GM12864 (cell line): ENCODE measurements at regions not wholly inside any gene's neighbourhood (a gene's known extent, or its start where the extent isn't known, plus 50 kb on each side); places are given as distances from the start of the nearest gene placed in this dataset.
"Not testable (repeated sequence)": the region's sequence is repeated elsewhere in the genome, so short reads cannot be mapped to it uniquely, and the experiment has no call there.

Experiments
- DNase-seq: peaks from one replicate; pipeline ENCODE4 v3.0.0-alpha.2; 2011; ENCODE audit warnings: low read depth
- H3K4me3 ChIP-seq: 2 replicates; pipeline ENCODE4 v1.5.1; 2011; ENCODE audit warnings: mild to moderate bottlenecking, low read depth, low read length, control low read depth
- CTCF ChIP-seq: IDR thresholded peaks from 2 replicates; pipeline ENCODE4 v1.5.1; 2011; ENCODE audit warnings: low read depth, mild to moderate bottlenecking, moderate library complexity, low read length, control low read depth, inconsistent platforms; ENCODE audit errors: missing control alignments

GRCh38 chr19:5285311-5285710 is 55.3 kb downstream of the PTPRS start:
- no peak for DNase-seq
- H3K4me3 ChIP-seq: no peak overlapping the region
- no peak for TF ChIP-seq CTCF

GRCh38 chr19:5282901-5283300 is 57.7 kb downstream of the PTPRS start:
- TF ChIP-seq CTCF: no peak
- no peak for DNase-seq
- no peak overlapping the region for H3K4me3 ChIP-seq

- no peak overlapping the region for H3K4me3 ChIP-seq
- TF ChIP-seq CTCF: no peak
- DNase-seq: no peak
These were observed 59.0 kb downstream of the PTPRS start for GRCh38 chr19:5281588-5281987.

- H3K4me3 ChIP-seq, DNase-seq: not testable (repeated sequence)
These were observed 64.9 kb downstream of the PTPRS start for GRCh38 chr19:5275668-5276067.

GRCh38 chr19:5273782-5274181 is 66.8 kb downstream of the PTPRS start:
- no peak for DNase-seq
- TF ChIP-seq CTCF: no peak
- H3K4me3 ChIP-seq: no peak overlapping the region

GRCh38 chr19:5271145-5271544 is 69.5 kb downstream of the PTPRS start:
- DNase-seq: no peak

GRCh38 chr19:5269926-5270325 is 70.7 kb downstream of the PTPRS start:
- no peak for DNase-seq
- TF ChIP-seq CTCF: no peak
- no peak overlapping the region for H3K4me3 ChIP-seq

More at GRCh38 chr19:5271145-5271544, 69.5 kb downstream of the PTPRS start:
- H3K4me3 ChIP-seq: no peak overlapping the region
- TF ChIP-seq CTCF: peak; percentile 23

GRCh38 chr19:5269279-5269678 is 71.3 kb downstream of the PTPRS start:
- DNase-seq: no peak
- no peak for TF ChIP-seq CTCF
- no peak overlapping the region for H3K4me3 ChIP-seq
